H9 (cell line): ENCODE measurements at regions not wholly inside any gene's neighbourhood (a gene's known extent, or its start where the extent isn't known, plus 50 kb on each side); places are given as distances from the start of the nearest gene placed in this dataset.

Experiments used
- DNase-seq: peaks from one replicate; pipeline ENCODE4 v3.0.0-alpha.2; 2017
- H2AFZ ChIP-seq: one replicate; pipeline ENCODE4 v1.6.1; 2013; ENCODE audit warnings: mild to moderate bottlenecking, low read length, control low read depth, moderate library complexity
- H2AK5ac ChIP-seq: 2 replicates; pipeline ENCODE4 v1.6.1; 2013; ENCODE audit warnings: low read length, control low read depth, mixed read lengths; ENCODE audit not compliant: insufficient read length
- H2BK120ac ChIP-seq: one replicate; pipeline ENCODE4 v1.6.1; 2013; ENCODE audit warnings: low read depth, mild to moderate bottlenecking, low read length, control low read depth, inconsistent platforms; ENCODE audit not compliant: poor library complexity, severe bottlenecking
- H2BK12ac ChIP-seq: 2 replicates; pipeline ENCODE4 v1.6.1; 2013; ENCODE audit warnings: low read length, control low read depth, mixed read lengths, low read depth; ENCODE audit not compliant: insufficient read length
- H2BK15ac ChIP-seq: 2 replicates; pipeline ENCODE4 v1.6.1; 2013; ENCODE audit warnings: low read depth, low read length, control low read depth
- H2BK20ac ChIP-seq: one replicate; pipeline ENCODE4 v1.6.1; 2013; ENCODE audit warnings: low read depth, mild to moderate bottlenecking, low read length, control low read depth, inconsistent platforms; ENCODE audit not compliant: poor library complexity, severe bottlenecking
- H2BK5ac ChIP-seq: 2 replicates; pipeline ENCODE4 v1.6.1; 2013; ENCODE audit warnings: low read length, control low read depth, mixed read lengths; ENCODE audit not compliant: insufficient read length
- H3K14ac ChIP-seq: 2 replicates; pipeline ENCODE4 v1.6.1; 2013; ENCODE audit warnings: low read length, control low read depth; ENCODE audit not compliant: insufficient read depth
- H3K18ac ChIP-seq: 2 replicates; pipeline ENCODE4 v1.6.1; 2013; ENCODE audit warnings: low read depth, mild to moderate bottlenecking, mixed read lengths, low read length, control low read depth; ENCODE audit not compliant: insufficient read length
- H3K23ac ChIP-seq: 2 replicates; pipeline ENCODE4 v1.6.1; 2013; ENCODE audit warnings: low read length, control low read depth, mixed read lengths, low read depth; ENCODE audit not compliant: insufficient read length
- H3K23me2 ChIP-seq: 2 replicates; pipeline ENCODE4 v1.6.1; 2013; ENCODE audit warnings: low read depth, mild to moderate bottlenecking, mixed read lengths, low read length, control low read depth; ENCODE audit not compliant: insufficient read length, poor library complexity, severe bottlenecking
- H3K27ac ChIP-seq: 2 replicates; pipeline ENCODE4 v1.5.1; 2013; ENCODE audit warnings: low read length, control low read depth, mixed read lengths, low read depth; ENCODE audit not compliant: insufficient read length
- H3K27me3 ChIP-seq: 2 replicates; pipeline ENCODE4 v1.6.1; 2013; ENCODE audit warnings: low read length, control low read depth, inconsistent platforms; ENCODE audit not compliant: insufficient read depth
- H3K4ac ChIP-seq: 2 replicates; pipeline ENCODE4 v1.6.1; 2013; ENCODE audit warnings: low read depth, mild to moderate bottlenecking, control low read depth, inconsistent platforms, low read length, moderate library complexity
- H3K4me1 ChIP-seq: 2 replicates; pipeline ENCODE4 v1.6.1; 2013; ENCODE audit warnings: low read length, control low read depth, inconsistent platforms; ENCODE audit not compliant: insufficient read depth
- H3K4me2 ChIP-seq: 2 replicates; pipeline ENCODE4 v1.6.1; 2013; ENCODE audit warnings: low read length, control low read depth, mixed read lengths; ENCODE audit not compliant: insufficient read length, insufficient read depth
- H3K56ac ChIP-seq: 2 replicates; pipeline ENCODE4 v1.6.1; 2013; ENCODE audit warnings: low read depth, mild to moderate bottlenecking, mixed read lengths, low read length, control low read depth; ENCODE audit not compliant: insufficient read length
- H3K79me1 ChIP-seq: 2 replicates; pipeline ENCODE4 v1.6.1; 2013; ENCODE audit warnings: low read depth, mild to moderate bottlenecking, moderate library complexity, low read length, control low read depth, inconsistent platforms; ENCODE audit not compliant: insufficient read depth, poor library complexity, severe bottlenecking
- H3K79me2 ChIP-seq: 2 replicates; pipeline ENCODE4 v1.6.1; 2013; ENCODE audit warnings: low read length, control low read depth, inconsistent platforms; ENCODE audit not compliant: insufficient read depth
- H3K9ac ChIP-seq: 2 replicates; pipeline ENCODE4 v1.6.1; 2013; ENCODE audit warnings: low read length, control low read depth, mixed read lengths; ENCODE audit not compliant: insufficient read length; ENCODE audit errors: extremely low read depth
- H3K9me3 ChIP-seq: one replicate; pipeline ENCODE4 v1.6.1; 2013; ENCODE audit warnings: low read depth, low read length, inconsistent platforms; ENCODE audit not compliant: control insufficient read depth
- H3T11ph ChIP-seq: one replicate; pipeline ENCODE4 v1.6.1; 2013; ENCODE audit warnings: mild to moderate bottlenecking, low read length, control low read depth, inconsistent platforms
- H4K20me1 ChIP-seq: one replicate; pipeline ENCODE4 v1.6.1; 2013; ENCODE audit not compliant: control insufficient read depth, insufficient read length, insufficient read depth
- H4K5ac ChIP-seq: 2 replicates; pipeline ENCODE4 v1.6.1; 2013; ENCODE audit warnings: low read depth, mild to moderate bottlenecking, mixed read lengths, low read length, control low read depth; ENCODE audit not compliant: insufficient read length
- H4K8ac ChIP-seq: replicated peaks from 2 replicates; pipeline ENCODE4 v1.6.1; 2013; ENCODE audit warnings: low read length, control low read depth, mixed read lengths, low read depth; ENCODE audit not compliant: insufficient read length
- H4K91ac ChIP-seq: 2 replicates; pipeline ENCODE4 v1.6.1; 2013; ENCODE audit warnings: low read depth, mild to moderate bottlenecking, moderate library complexity, mixed read lengths, low read length, control low read depth; ENCODE audit not compliant: insufficient read length
- H3K27ac Mint-ChIP-seq, 3 experiments: 2 replicates in 2 of 3; 3 replicates in 1 of 3; pipeline ENCODE4 v1.8.0; 2020 to 2021; ENCODE audit warnings: mixed read lengths in 3 of 3, mild to moderate bottlenecking in 1 of 3, moderate library complexity in 1 of 3
- H3K27me3 Mint-ChIP-seq: 2 replicates; pipeline ENCODE4 v1.8.0; 2021; ENCODE audit warnings: low read depth, mild to moderate bottlenecking, moderate library complexity, mixed read lengths
- H3K36me3 Mint-ChIP-seq, 3 experiments: 2 replicates in 2 of 3; 3 replicates in 1 of 3; pipeline ENCODE4 v1.8.0; 2020 to 2021; ENCODE audit warnings: low read depth in 3 of 3, mixed read lengths in 3 of 3; ENCODE audit not compliant: insufficient read depth in 1 of 3
- H3K4me1 Mint-ChIP-seq, 2 experiments: 2 replicates each; pipeline ENCODE4 v1.8.0; 2020; ENCODE audit warnings: mixed read lengths in 2 of 2
- H3K4me3 Mint-ChIP-seq, 2 experiments: 2 replicates in 1 of 2; 3 replicates in 1 of 2; pipeline ENCODE4 v1.8.0; 2020 to 2021; ENCODE audit warnings: mild to moderate bottlenecking in 2 of 2, mixed read lengths in 2 of 2, moderate library complexity in 1 of 2
- H3K9me3 Mint-ChIP-seq, 2 experiments: 2 replicates in 1 of 2; 3 replicates in 1 of 2; pipeline ENCODE4 v1.8.0; 2020; ENCODE audit warnings: mild to moderate bottlenecking in 2 of 2, mixed read lengths in 2 of 2, moderate library complexity in 1 of 2
- CTCF ChIP-seq: fragments of 200-600 bp; sonication (generic); conservative IDR thresholded peaks from 3 replicates; pipeline ENCODE4 v1.8.0; 2021; ENCODE audit warnings: antibody characterized with exemption, mild to moderate bottlenecking
- WGBS: extraction: QIAGEN DNeasy Blood & Tissue Kit; methylation state at CpG from one replicate; pipeline ENCODE4 v1.1.7; 2013; ENCODE audit warnings: missing lambda C conversion rate, low lambda C conversion rate, mixed read lengths; ENCODE audit not compliant: insufficient read length; ENCODE audit errors: extremely low coverage; 5-methylcytosine and 5-hydroxymethylcytosine counted together

- Histone ChIP-seq H3K79me1 (no peaks in the 10 kb centered on the region), H3K9me3 (no peaks in the 10 kb centered on the region), H3K4ac (no peak overlapping the region), H2BK20ac (no peak overlapping the region), H4K5ac (no peak overlapping the region), H3K23ac (no peak overlapping the region), H2AK5ac (no peak overlapping the region), H3K27me3 (no peaks in the 10 kb centered on the region), H3K27ac (no peak overlapping the region), H3T11ph (no peak overlapping the region), H3K9ac (no peak overlapping the region), H4K91ac (no peak overlapping the region), H2BK5ac (no peak overlapping the region), H2BK15ac (no peak overlapping the region), H2BK120ac (no peak overlapping the region), H4K8ac (no peak overlapping the region), H3K4me2 (no peak overlapping the region), H3K56ac (no peak overlapping the region), H3K23me2 (no peaks in the 10 kb centered on the region), H3K14ac (no peak overlapping the region), H4K20me1 (no peaks in the 10 kb centered on the region), H3K79me2 (no peaks in the 10 kb centered on the region), H2BK12ac (no peak overlapping the region), H3K18ac (no peak overlapping the region), H3K4me1 (no peaks in the 10 kb centered on the region), H2AFZ (no peak overlapping the region)
- H3K27me3 Mint-ChIP-seq, result no peaks in the 10 kb centered on the region
- H3K36me3 Mint-ChIP-seq, result peaks cover 0 to 2% (median 0%) of the 10 kb centered on the region in 3 experiments; a peak in 3 of 7 replicates
- no peak for DNase-seq
- no peaks in the 10 kb centered on the region for H3K4me1 Mint-ChIP-seq
- H3K27ac Mint-ChIP-seq, result no peak overlapping the region
- no peaks in the 10 kb centered on the region for H3K9me3 Mint-ChIP-seq
- TF ChIP-seq CTCF, result no peak
- H3K4me3 Mint-ChIP-seq, result no peak overlapping the region
- WGBS, result no CpG with 5 or more reads among the region's 2 CpGs
These were observed 689.6 kb downstream of the SLITRK5 start for GRCh38 chr13:88360761-88361160.
